Bronchial epithelial cell (primary cell): ENCODE measurements at regions not wholly inside any gene's neighbourhood (a gene's known extent, or its start where the extent isn't known, plus 50 kb on each side); places are given as distances from the start of the nearest gene placed in this dataset.
A peak's percentile ranks its signal among the peaks of the same experiment; 100 is the strongest.

Experiments
- DNase-seq: peaks from one replicate; pipeline ENCODE4 v3.0.0-alpha.2; 2010; ENCODE audit warnings: low read depth
- FAIRE-seq: peaks from 2 replicates; lab custom pipeline; 2011; peaks lifted over from hg19 to GRCh38; lab: Jason Lieb, UNC
- H3K27me3 ChIP-seq: 2 replicates; pipeline ENCODE4 v1.5.1; 2011; ENCODE audit warnings: low read length; ENCODE audit not compliant: control insufficient read depth, insufficient read depth
- H3K36me3 ChIP-seq: 2 replicates; pipeline ENCODE4 v1.5.1; 2011; ENCODE audit warnings: low read length; ENCODE audit not compliant: control insufficient read depth, insufficient read depth
- H3K4me3 ChIP-seq: 2 replicates; pipeline ENCODE4 v1.5.1; 2011; ENCODE audit warnings: mild to moderate bottlenecking, low read depth, low read length, control low read depth
- CTCF ChIP-seq: IDR thresholded peaks from 2 replicates; pipeline ENCODE4 v1.5.1; 2011; ENCODE audit warnings: mild to moderate bottlenecking, moderate library complexity, low read length, control low read depth, inconsistent platforms; ENCODE audit not compliant: insufficient read depth, severe bottlenecking

GRCh38 chr20:39378776-39379175, 416.6 kb downstream of the DHX35 start:
- Histone ChIP-seq H3K27me3 (no peaks in the 10 kb centered on the region), H3K36me3 (no peaks in the 10 kb centered on the region), H3K4me3 (no peak overlapping the region)
- FAIRE-seq (no peak), DNase-seq (no peak)
- no peak for TF ChIP-seq CTCF

GRCh38 chr20:39376788-39377187, 414.6 kb downstream of the DHX35 start:
- no peaks in the 10 kb centered on the region for H3K27me3 ChIP-seq
- FAIRE-seq (no peak), DNase-seq (no peak)
- no peak overlapping the region for H3K4me3 ChIP-seq
- no peaks in the 10 kb centered on the region for H3K36me3 ChIP-seq
- no peak for TF ChIP-seq CTCF

GRCh38 chr20:39364320-39364719, 402.2 kb downstream of the DHX35 start:
- no peak for TF ChIP-seq CTCF
- Histone ChIP-seq H3K36me3 (no peaks in the 10 kb centered on the region), H3K4me3 (no peak overlapping the region), H3K27me3 (no peaks in the 10 kb centered on the region)
- FAIRE-seq (no peak), DNase-seq (no peak)

GRCh38 chr20:39359981-39360620, 398.0 kb downstream of the DHX35 start:
- no peak for DNase-seq
- Histone ChIP-seq H3K36me3 (no peaks in the 10 kb centered on the region), H3K4me3 (no peak overlapping the region), H3K27me3 (no peaks in the 10 kb centered on the region)
- FAIRE-seq: no peak
- TF ChIP-seq CTCF: no peak

GRCh38 chr20:39358052-39358451, 395.9 kb downstream of the DHX35 start:
- TF ChIP-seq CTCF: no peak
- DNase-seq (no peak), FAIRE-seq (peak; percentile 28)
- Histone ChIP-seq H3K36me3 (no peaks in the 10 kb centered on the region), H3K4me3 (no peak overlapping the region), H3K27me3 (no peaks in the 10 kb centered on the region)

- DNase-seq (no peak), FAIRE-seq (no peak)
- Histone ChIP-seq H3K36me3 (no peaks in the 10 kb centered on the region), H3K4me3 (no peak overlapping the region), H3K27me3 (no peaks in the 10 kb centered on the region)
- no peak for TF ChIP-seq CTCF
Measured at GRCh38 chr20:39356908-39357307, 394.8 kb downstream of the DHX35 start.
